Right ventricle myocardium superior (tissue), 1 donor: ENCODE measurements at regions not wholly inside any gene's neighbourhood (a gene's known extent, or its start where the extent isn't known, plus 50 kb on each side); places are given as distances from the start of the nearest gene placed in this dataset.

ENCODE experiments used
- ATAC-seq: fragments of 200-7000 bp; cut with Tn5 transposase; one replicate; pipeline ENCODE4 v1.9.1; 2020; ENCODE audit warnings: mild to moderate bottlenecking; ENCODE audit not compliant: poor library complexity
- DNase-seq: peaks from one replicate; pipeline ENCODE4 v3.0.0-alpha.2; 2020
- intact Hi-C: fragments of 100-400 bp; cut with DNase I; formaldehyde crosslinking; loops from one replicate; pipeline ENCODE4 v1.11.2; 2022
- donor health status: DM: no; HTN: yes; CAD: no; lungs with severe emphysema.

DNA sequence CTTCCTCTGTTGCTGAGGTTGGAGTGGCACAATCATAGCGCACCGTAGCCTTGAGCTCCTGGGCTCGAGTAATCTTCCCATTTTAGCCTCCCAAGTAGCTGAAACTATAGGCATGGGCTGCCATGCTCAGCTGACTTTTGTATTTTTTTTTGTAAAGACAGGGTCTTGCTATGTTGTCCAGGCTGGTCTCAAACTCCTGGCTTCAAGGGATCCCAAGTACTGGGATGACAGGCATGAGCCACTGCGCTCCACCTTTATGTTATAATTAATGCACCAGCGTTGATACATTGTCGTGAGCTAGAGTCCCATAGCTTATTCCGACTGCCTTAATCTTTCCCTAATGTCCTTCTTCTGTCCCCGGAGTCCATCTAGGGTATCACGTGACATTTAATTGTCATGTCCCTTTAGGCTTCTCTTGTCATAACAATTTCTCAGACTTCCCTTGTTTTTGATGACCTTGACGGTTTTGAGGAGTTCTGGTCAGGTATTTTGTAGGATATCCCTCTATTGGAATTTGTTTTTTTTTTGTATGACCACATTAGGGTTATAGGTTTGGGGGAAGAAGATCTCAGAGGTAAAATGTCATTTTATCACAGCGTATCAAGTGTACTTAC, 63.9 kb downstream of the CEBPB start:
- DNase-seq, result no peak
- intact Hi-C loops, result no loop called here
- ATAC-seq, result no peak

- intact Hi-C loops, result no loop called here
- ATAC-seq, result no peak
- DNase-seq, result peak; percentile 26
These were observed 65.9 kb downstream of the CEBPB start for GRCh38 chr20:50256577-50256976.

GRCh38 chr20:50257860-50258259, 67.2 kb downstream of the CEBPB start:
- ATAC-seq, result no peak
- intact Hi-C loops, result no loop called here
- peak; percentile 9 for DNase-seq

DNA sequence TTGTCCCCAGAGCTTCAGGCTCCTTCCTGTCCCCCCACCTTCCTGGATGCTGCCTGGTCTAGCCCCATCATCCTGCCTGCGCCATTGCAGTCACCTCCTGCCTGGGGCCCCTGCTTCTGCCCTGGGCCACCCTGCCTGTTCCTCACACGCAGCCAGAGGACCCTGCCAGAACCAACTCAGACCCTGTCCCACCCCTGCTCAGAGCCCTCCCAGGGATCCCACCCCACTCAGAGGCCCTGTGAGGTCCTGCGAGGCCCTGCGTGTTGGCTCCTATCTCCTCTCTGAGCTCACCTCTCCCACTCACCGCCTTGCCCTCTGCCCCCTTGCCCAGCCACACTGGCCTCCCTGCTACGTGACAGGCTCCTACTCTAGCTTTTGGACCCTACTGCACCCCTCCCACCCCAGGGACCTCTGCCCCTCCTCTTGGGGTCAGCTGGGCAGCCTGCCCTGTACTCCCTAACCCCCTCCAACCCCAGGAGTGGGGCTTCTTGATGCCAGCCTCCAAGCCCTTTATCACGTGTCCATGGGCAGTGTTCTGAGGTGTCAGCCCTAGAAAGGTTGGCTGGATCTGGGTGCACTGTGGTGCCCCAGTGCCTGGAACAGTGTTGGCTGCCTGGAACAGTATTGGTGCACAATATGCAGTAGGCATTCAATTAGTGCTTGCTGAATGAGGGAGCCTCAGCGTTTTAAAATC, 68.3 kb downstream of the CEBPB start:
- ATAC-seq (no peak), DNase-seq (peak; percentile 20)
- intact Hi-C loops, result no loop called here

GRCh38 chr20:50259705-50260478, 69.3 kb downstream of the CEBPB start:
- intact Hi-C loops, result no loop called here

GRCh38 chr20:50260479-50261221, 70.0 kb downstream of the CEBPB start:
- intact Hi-C loops, result no loop called here
- ATAC-seq (peak; percentile 58), DNase-seq (peak; percentile 61)

More at GRCh38 chr20:50259705-50260478, 69.3 kb downstream of the CEBPB start:
- ATAC-seq (peak; percentile 58), DNase-seq (peak; percentile 83)

- intact Hi-C loops, result no loop called here
- DNase-seq (no peak), ATAC-seq (no peak)
These were observed 71.0 kb downstream of the CEBPB start for GRCh38 chr20:50261471-50262212.

GRCh38 chr20:50263831-50264230, 73.2 kb downstream of the CEBPB start:
- ATAC-seq (no peak), DNase-seq (peak; percentile 2)
- intact Hi-C loops, result no loop called here

DNA sequence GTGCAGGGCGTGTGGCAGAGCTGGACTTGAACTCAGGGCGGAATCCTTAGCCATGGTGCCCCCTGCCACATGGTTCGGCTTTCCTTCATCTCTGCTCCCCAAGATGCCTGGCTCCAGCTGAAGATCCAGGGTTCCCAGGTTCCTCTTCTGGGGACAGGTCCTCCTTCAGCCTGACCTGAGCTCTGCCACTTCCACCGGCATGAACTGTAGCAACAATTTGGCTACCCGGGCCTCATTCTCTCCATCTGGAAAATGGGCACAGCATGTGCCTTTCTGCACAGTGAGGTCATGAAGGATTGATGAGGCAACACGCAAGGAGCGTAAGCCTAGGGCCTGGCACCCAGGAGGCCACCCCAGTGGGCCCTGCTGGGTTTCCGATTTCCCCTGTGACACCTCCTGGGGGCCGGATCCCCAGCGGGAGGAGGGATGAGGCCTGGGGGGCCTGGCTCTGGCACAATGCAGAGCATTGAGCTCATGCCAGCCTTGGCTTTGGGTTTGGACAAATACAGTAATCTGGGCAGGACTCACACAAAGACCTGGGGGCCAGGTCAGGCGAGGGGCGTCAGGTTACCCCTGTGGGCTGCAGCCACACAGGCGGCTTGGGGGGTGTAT, 74.0 kb downstream of the CEBPB start:
- intact Hi-C loops, result no loop called here

GRCh38 chr20:50265245-50265946, 74.8 kb downstream of the CEBPB start:
- intact Hi-C loops, result no loop called here
- DNase-seq, result peak; percentile 1
- no peak for ATAC-seq

More for the DNA sequence above, 74.0 kb downstream of the CEBPB start:
- no peak for ATAC-seq
- DNase-seq, result peak; percentile 23

- DNase-seq, result no peak
- intact Hi-C loops, result no loop called here
- peak; percentile 30 for ATAC-seq
These were observed 75.8 kb downstream of the CEBPB start for GRCh38 chr20:50266293-50267040.

DNA sequence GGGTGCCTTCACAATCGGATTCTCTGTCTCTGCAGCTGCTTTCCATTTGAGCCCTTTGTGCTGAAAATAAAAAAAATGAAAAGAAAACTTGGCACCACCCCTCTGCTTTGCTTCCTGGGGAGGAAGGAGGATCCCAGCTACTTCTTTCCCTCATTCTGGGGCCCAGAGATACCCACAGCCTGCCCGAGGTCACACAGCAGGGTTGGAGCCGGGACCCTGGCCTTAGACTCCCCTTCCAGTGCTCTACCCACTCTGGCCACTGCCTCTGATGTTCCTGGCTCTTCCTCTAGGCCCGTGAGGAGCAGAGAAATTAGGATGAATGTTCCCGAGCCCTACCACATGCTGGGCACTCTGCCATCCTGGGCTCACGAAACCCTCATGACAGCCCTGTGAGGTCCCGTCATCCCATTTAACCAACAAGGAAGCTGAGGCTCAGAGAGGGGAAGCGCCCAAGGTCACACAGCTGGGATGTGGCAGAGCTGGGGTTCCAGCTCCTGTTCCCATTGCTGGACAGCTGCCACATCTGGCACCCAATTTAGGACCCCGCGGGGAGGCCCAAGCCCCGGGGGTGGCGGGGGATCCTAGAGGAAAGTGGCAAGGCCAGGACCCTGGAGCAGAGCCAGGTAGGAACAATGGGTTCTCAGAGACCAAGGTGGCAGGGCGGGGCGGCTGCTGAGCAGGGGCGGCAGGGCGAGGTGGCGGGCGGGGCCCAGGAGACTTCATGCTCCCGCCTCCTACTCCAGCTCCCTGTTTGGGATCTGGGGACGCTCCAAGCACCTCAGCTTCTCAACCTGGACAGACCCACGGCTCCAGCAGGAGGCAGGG, 76.6 kb downstream of the CEBPB start:
- ATAC-seq, result peak; percentile 48
- intact Hi-C loops, result no loop called here
- DNase-seq, result peak; percentile 78

- intact Hi-C loops, result no loop called here
- DNase-seq (no peak), ATAC-seq (no peak)
These were observed 77.2 kb downstream of the CEBPB start for GRCh38 chr20:50267866-50268219.

GRCh38 chr20:50269091-50270033, 78.7 kb downstream of the CEBPB start:
- intact Hi-C loops, result loop anchor here (5.0 kb wide), 1 partner anchor 77 kb away; the partner anchor contains the start of gene CEBPB
- ATAC-seq (no peak), DNase-seq (peak; percentile 35)

DNA sequence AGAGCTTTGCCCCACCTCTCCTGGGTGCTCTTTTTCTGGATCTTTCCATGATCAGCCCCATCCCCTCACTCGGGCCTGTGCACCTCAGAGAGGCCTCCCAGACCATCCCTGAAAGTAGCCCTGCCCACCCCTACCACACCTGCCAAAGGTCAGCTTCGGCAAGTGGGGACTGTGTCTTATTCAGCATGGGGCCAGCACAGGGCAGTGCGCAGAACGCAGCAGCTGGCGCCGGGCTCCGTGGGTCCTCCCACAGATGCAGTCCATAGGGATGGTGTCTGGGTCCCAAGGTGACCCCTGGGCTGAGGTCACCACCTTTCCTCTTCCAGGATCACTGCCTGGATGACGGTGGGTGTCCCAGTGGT, 79.4 kb downstream of the CEBPB start:
- no peak for ATAC-seq
- intact Hi-C loops, result loop anchor here (5.0 kb wide), 1 partner anchor 78 kb away; the partner anchor contains the start of gene CEBPB

More for the DNA sequence above, 79.4 kb downstream of the CEBPB start:
- DNase-seq, result no peak
